Neural cell (in vitro differentiated cells): ENCODE measurements at regions not wholly inside any gene's neighbourhood (a gene's known extent, or its start where the extent isn't known, plus 50 kb on each side); places are given as distances from the start of the nearest gene placed in this dataset.
"Not testable (repeated sequence)": the region's sequence is repeated elsewhere in the genome, so short reads cannot be mapped to it uniquely, and the experiment has no call there.

Experiments used
- H2AFZ ChIP-seq: fragments of 200-600, 300-800 bp; sonication (generic), shearing (Covaris generic); 2 replicates; pipeline ENCODE4 v1.6.0; 2014; ENCODE audit warnings: low read depth, mild to moderate bottlenecking, antibody characterized with exemption, low read length, moderate library complexity
- H3F3A ChIP-seq: fragments of 200-600 bp; shearing (Covaris generic); 2 replicates; pipeline ENCODE4 v1.6.1; 2016; ENCODE audit warnings: mild to moderate bottlenecking, moderate library complexity, mixed read lengths, antibody characterized with exemption, low read length; ENCODE audit not compliant: insufficient read depth, poor library complexity, severe bottlenecking
- H3K27ac ChIP-seq: fragments of 200-600, 300-800 bp; sonication (generic), shearing (Covaris generic); 2 replicates; pipeline ENCODE4 v1.5.1; 2014; ENCODE audit warnings: mild to moderate bottlenecking, low read length, moderate library complexity
- H3K27me3 ChIP-seq: fragments of 300-800, 200-600 bp; sonication (generic), shearing (Covaris generic); 2 replicates; pipeline ENCODE4 v1.6.0; 2014; ENCODE audit warnings: mild to moderate bottlenecking, low read depth, low read length, moderate library complexity; ENCODE audit not compliant: insufficient read depth
- H3K36me3 ChIP-seq: fragments of 300-800, 200-600 bp; sonication (generic), shearing (Covaris generic); 2 replicates; pipeline ENCODE4 v1.5.1; 2014; ENCODE audit warnings: mild to moderate bottlenecking, antibody characterized with exemption, low read length, moderate library complexity; ENCODE audit not compliant: insufficient read depth
- H3K4me2 ChIP-seq: fragments of 300-800, 200-600 bp; sonication (generic), shearing (Covaris generic); 2 replicates; pipeline ENCODE4 v1.6.0; 2014; ENCODE audit warnings: mild to moderate bottlenecking, low read length
- H3K4me3 ChIP-seq: fragments of 300-800, 200-600 bp; sonication (generic), shearing (Covaris generic); 2 replicates; pipeline ENCODE4 v1.5.1; 2014; ENCODE audit warnings: mild to moderate bottlenecking, low read length, moderate library complexity
- H3K79me2 ChIP-seq: fragments of 200-600 bp; shearing (Covaris generic); replicated peaks from 2 replicates; pipeline ENCODE4 v1.6.0; 2014; ENCODE audit warnings: mild to moderate bottlenecking, low read length, moderate library complexity; ENCODE audit not compliant: insufficient read depth
- H3K9ac ChIP-seq: fragments of 300-800, 200-600 bp; sonication (generic), shearing (Covaris generic); 2 replicates; pipeline ENCODE4 v1.6.1; 2016; ENCODE audit warnings: mild to moderate bottlenecking, low read length, mixed read lengths
- H3K9me2 ChIP-seq: fragments of 200-600 bp; shearing (Covaris generic); 2 replicates; pipeline ENCODE4 v1.6.1; 2016; ENCODE audit warnings: mild to moderate bottlenecking, low read length, mixed read lengths; ENCODE audit not compliant: insufficient read depth
- H3K9me3 ChIP-seq: fragments of 200-600, 300-800 bp; sonication (generic), shearing (Covaris generic); 2 replicates; pipeline ENCODE4 v1.6.1; 2016; ENCODE audit warnings: mild to moderate bottlenecking, mixed run types, low read length, moderate library complexity, mixed read lengths
- H4K20me1 ChIP-seq: fragments of 200-600 bp; shearing (Covaris generic); 2 replicates; pipeline ENCODE4 v1.6.1; 2016; ENCODE audit warnings: mild to moderate bottlenecking, mixed run types; ENCODE audit not compliant: insufficient read depth
- POLR2AphosphoS5 ChIP-seq: IDR thresholded peaks from 2 replicates; pipeline ENCODE4 v1.6.1; 2012
- RAD21 ChIP-seq: fragments of 450-650 bp; conservative IDR thresholded peaks from 2 replicates; pipeline ENCODE4 v1.6.1; 2014; ENCODE audit warnings: antibody characterized with exemption, mild to moderate bottlenecking, moderate library complexity
- TAF1 ChIP-seq: IDR thresholded peaks from 2 replicates; pipeline ENCODE4 v1.6.1; 2012; ENCODE audit warnings: low read depth

DNA sequence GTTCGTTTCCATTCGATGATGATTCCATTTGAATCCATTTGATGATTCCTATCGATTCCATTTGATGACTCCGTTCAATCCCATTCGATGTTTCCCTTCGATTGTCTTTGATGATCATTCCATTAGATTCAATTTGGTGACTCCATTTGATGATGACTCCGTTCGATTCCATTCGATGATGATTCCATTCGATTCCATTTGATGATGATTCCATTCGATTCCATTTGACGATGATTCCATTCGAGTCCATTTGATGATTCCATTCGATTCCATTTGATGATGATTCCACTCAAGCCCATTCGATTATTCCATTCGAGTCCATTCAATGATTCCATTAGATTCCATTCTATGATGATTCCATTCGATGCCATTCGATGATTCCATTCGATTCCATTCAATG, 2730.6 kb downstream of the RPIA start:
- H3K36me3 ChIP-seq, H4K20me1 ChIP-seq, H3K79me2 ChIP-seq, H3K4me3 ChIP-seq, H3K9me2 ChIP-seq, H3K4me2 ChIP-seq, H2AFZ ChIP-seq, H3K9ac ChIP-seq, H3K27ac ChIP-seq, H3F3A ChIP-seq, H3K27me3 ChIP-seq, H3K9me3 ChIP-seq: not testable (repeated sequence)

GRCh38 chr2:91427148-91427547, 2735.7 kb downstream of the RPIA start:
- H3K9me3 ChIP-seq, H3K36me3 ChIP-seq, H4K20me1 ChIP-seq, H3K9me2 ChIP-seq, H3K4me3 ChIP-seq, H3K79me2 ChIP-seq, H3K4me2 ChIP-seq, H3K9ac ChIP-seq, H3K27me3 ChIP-seq, H3F3A ChIP-seq, H2AFZ ChIP-seq, H3K27ac ChIP-seq: not testable (repeated sequence)

DNA sequence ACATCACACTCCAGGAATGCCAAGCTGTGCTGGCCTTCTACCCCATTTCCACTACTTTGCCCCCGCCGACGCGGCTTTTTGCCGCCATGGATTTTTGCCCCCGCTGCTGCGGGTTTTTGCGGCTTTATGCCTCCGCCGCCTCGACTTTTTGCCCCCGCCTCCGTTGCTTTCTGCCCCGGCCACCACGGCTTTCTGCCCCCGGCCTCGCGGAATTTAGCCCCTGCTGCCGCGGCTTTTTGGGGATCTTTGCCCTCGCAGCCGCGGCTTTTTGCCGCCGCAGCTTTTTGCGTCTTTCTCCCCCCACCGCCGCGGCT, 2750.4 kb downstream of the RPIA start:
- H3K79me2 ChIP-seq, H3K9me2 ChIP-seq, H3K4me2 ChIP-seq, H3K9me3 ChIP-seq, H2AFZ ChIP-seq, H3K4me3 ChIP-seq, H4K20me1 ChIP-seq, H3K27me3 ChIP-seq, H3F3A ChIP-seq, H3K36me3 ChIP-seq, H3K27ac ChIP-seq, H3K9ac ChIP-seq: not testable (repeated sequence)

- no peaks in the 10 kb centered on the region for H3K79me2 ChIP-seq
- no peaks in the 10 kb centered on the region for H3K27me3 ChIP-seq
- H3K36me3 ChIP-seq, result no peaks in the 10 kb centered on the region
- H3K9ac ChIP-seq, result no peak overlapping the region
- no peak for TF ChIP-seq POLR2AphosphoS5
- TF ChIP-seq TAF1, result no peak
- TF ChIP-seq RAD21, result no peak
- H3K27ac ChIP-seq, result no peak overlapping the region
- no peak overlapping the region for H3K4me2 ChIP-seq
- no peak overlapping the region for H2AFZ ChIP-seq
- no peaks in the 10 kb centered on the region for H3F3A ChIP-seq
- no peak overlapping the region for H3K4me3 ChIP-seq
- H3K9me2 ChIP-seq, result no peaks in the 10 kb centered on the region
- no peaks in the 10 kb centered on the region for H3K9me3 ChIP-seq
- no peaks in the 10 kb centered on the region for H4K20me1 ChIP-seq
Measured at GRCh38 chr2:91442246-91442905, 2750.9 kb downstream of the RPIA start.

DNA sequence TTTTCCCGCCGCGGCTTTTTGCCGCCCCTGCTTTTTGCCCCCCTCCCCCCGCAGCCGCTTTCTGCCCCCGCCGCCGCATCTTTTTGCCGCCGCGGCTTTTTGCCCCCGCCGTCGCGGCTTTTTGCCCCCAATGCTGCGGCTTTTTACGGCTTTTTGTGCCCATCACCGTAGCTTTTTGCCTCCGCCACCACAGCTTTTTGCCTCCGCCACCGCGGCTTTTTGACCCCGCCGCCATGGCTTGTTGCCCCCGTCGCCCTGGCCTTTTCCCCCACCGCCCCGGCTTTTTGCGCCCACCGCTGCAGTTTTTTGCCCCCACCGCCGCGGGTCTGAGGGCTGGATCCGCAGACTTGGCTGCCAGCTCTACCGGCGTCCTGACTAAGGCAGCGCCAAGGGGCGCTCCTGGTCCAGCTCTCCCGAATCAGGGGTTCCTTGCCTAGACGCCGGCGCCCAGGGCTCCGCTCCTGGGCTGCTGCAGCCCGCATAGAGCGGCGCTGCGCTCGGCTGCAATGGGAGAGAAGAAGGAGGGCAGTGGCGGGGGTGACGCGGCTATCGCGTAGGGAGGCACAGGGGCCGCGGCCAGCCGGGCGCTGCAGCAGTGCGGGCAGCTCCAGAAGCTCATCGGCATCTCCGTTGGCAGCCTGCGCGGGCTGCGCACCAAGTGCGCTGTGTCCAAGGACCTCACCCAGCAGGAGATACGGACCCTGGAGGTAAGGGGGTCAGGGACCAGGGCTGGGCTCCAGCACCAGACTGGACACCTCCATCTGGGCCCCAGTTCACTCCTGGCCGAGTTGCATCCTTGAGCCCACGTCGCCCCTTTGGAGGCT, 2751.6 kb downstream of the RPIA start:
- H3K9me3 ChIP-seq, H3K36me3 ChIP-seq, H3K9me2 ChIP-seq, H3F3A ChIP-seq, H3K27me3 ChIP-seq, H2AFZ ChIP-seq, H3K79me2 ChIP-seq, H3K4me2 ChIP-seq, H3K4me3 ChIP-seq, H4K20me1 ChIP-seq, H3K27ac ChIP-seq, H3K9ac ChIP-seq: not testable (repeated sequence)

- not testable (repeated sequence) for H4K20me1 ChIP-seq, H3K27ac ChIP-seq, H3K4me2 ChIP-seq, H3K36me3 ChIP-seq, H3K27me3 ChIP-seq, H3K9me2 ChIP-seq, H3K79me2 ChIP-seq, H3F3A ChIP-seq, H3K9me3 ChIP-seq, H3K9ac ChIP-seq, H2AFZ ChIP-seq, H3K4me3 ChIP-seq
Measured at GRCh38 chr2:91443730-91444115, 2752.2 kb downstream of the RPIA start.

DNA sequence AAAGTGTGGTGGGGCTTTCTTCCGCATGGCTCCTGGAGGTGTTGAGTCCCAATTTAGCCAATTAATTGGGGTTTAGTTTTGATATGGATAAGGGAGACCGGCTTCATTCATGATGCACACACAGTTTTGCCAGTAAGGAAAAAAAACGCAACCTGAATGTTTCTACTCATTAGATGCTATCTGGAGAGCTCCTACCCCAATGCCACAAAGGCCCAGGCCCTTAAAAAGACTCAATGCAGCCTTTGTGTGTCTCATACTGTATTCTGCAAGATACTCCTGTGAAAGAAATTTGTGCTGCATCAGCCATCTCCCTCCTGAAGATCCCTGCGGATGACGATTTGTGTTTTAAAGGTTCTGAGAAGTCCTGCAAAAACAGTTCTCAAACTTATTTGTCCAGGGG, 2754.2 kb downstream of the RPIA start:
- not testable (repeated sequence) for H3K4me2 ChIP-seq, H3K36me3 ChIP-seq, H3K27ac ChIP-seq, H2AFZ ChIP-seq, H3K9me3 ChIP-seq, H3F3A ChIP-seq, H4K20me1 ChIP-seq, H3K4me3 ChIP-seq, H3K79me2 ChIP-seq, H3K27me3 ChIP-seq, H3K9ac ChIP-seq, H3K9me2 ChIP-seq

- H3K9me2 ChIP-seq, H3K4me3 ChIP-seq, H3K9ac ChIP-seq: not testable (repeated sequence)
Measured at GRCh38 chr2:91446489-91446888, 2755.0 kb downstream of the RPIA start.

More at GRCh38 chr2:91446489-91446888, 2755.0 kb downstream of the RPIA start:
- not testable (repeated sequence) for H3K27ac ChIP-seq, H3F3A ChIP-seq, H4K20me1 ChIP-seq, H3K4me2 ChIP-seq, H2AFZ ChIP-seq, H3K9me3 ChIP-seq, H3K27me3 ChIP-seq, H3K79me2 ChIP-seq, H3K36me3 ChIP-seq
